K562 (cell line): ENCODE measurements at regions not wholly inside any gene's neighbourhood (a gene's known extent, or its start where the extent isn't known, plus 50 kb on each side); places are given as distances from the start of the nearest gene placed in this dataset.

Experiments
- ARID1B ChIP-seq: fragments of 450-650 bp; IDR thresholded peaks from 2 replicates; pipeline ENCODE4 v1.6.1; 2016; ENCODE audit warnings: antibody characterized with exemption, mild to moderate bottlenecking, inconsistent platforms
- BCL6 ChIP-seq: fragments of 250-450 bp; sonication (Bioruptor Pico); IDR thresholded peaks from 2 replicates; pipeline ENCODE4 v1.4.0; 2020
- CEBPB ChIP-seq: fragments of 450-650 bp; IDR thresholded peaks from 2 replicates; pipeline ENCODE4 v1.6.1; 2016; ENCODE audit warnings: missing genetic modification characterization, missing compliant biosample characterization
- CTBP1 ChIP-seq: fragments of 450-650 bp; IDR thresholded peaks from 2 replicates; pipeline ENCODE4 v1.6.1; 2016; ENCODE audit warnings: borderline replicate concordance
- DNMT1 ChIP-seq: fragments of 450-650 bp; IDR thresholded peaks from 2 replicates; pipeline ENCODE4 v1.6.1; 2016; ENCODE audit warnings: antibody characterized with exemption, mild to moderate bottlenecking
- EP300 ChIP-seq: IDR thresholded peaks from 2 replicates; pipeline ENCODE4 v1.6.1; 2012; ENCODE audit warnings: low read length, improper control_type of control experiment
- EWSR1 ChIP-seq: fragments of 450-650 bp; IDR thresholded peaks from 2 replicates; pipeline ENCODE4 v1.6.1; 2018; ENCODE audit warnings: borderline replicate concordance, mild to moderate bottlenecking, low read depth, moderate library complexity; ENCODE audit not compliant: partially characterized antibody
- HNRNPK ChIP-seq: fragments of 200-400 bp; formaldehyde crosslinking; IDR thresholded peaks from one replicate; pipeline ENCODE4 v1.6.1; 2018; ENCODE audit warnings: mild to moderate bottlenecking, low read depth, low read length; ENCODE audit not compliant: poor library complexity, severe bottlenecking
- MCM5 ChIP-seq: fragments of 450-650 bp; IDR thresholded peaks from 2 replicates; pipeline ENCODE4 v1.6.1; 2016; ENCODE audit warnings: low read depth
- MTA1 ChIP-seq: fragments of 450-650 bp; IDR thresholded peaks from 2 replicates; pipeline ENCODE4 v1.6.1; 2017; ENCODE audit warnings: borderline replicate concordance
- NFE2L1 ChIP-seq: fragments of 450-650 bp; IDR thresholded peaks from 2 replicates; pipeline ENCODE4 v1.6.1; 2016; ENCODE audit warnings: missing genetic modification characterization, low read depth, mild to moderate bottlenecking, missing compliant biosample characterization, moderate library complexity, borderline replicate concordance
- PCBP2 ChIP-seq: fragments of 200-400 bp; formaldehyde crosslinking; IDR thresholded peaks from 2 replicates; pipeline ENCODE4 v1.6.1; 2018; ENCODE audit warnings: low read length, low read depth, mild to moderate bottlenecking, moderate library complexity; ENCODE audit not compliant: poor library complexity, severe bottlenecking
- PRPF4 ChIP-seq: fragments of 200-400 bp; formaldehyde crosslinking; IDR thresholded peaks from one replicate; pipeline ENCODE4 v1.6.1; 2017; ENCODE audit warnings: low read length, low read depth, mild to moderate bottlenecking; ENCODE audit not compliant: insufficient read depth, poor library complexity, severe bottlenecking
- RB1 ChIP-seq: fragments of 450-650 bp; IDR thresholded peaks from 2 replicates; pipeline ENCODE4 v1.6.1; 2017; ENCODE audit warnings: low read depth, mild to moderate bottlenecking
- ZFP1 ChIP-seq: fragments of 450-650 bp; formaldehyde crosslinking; IDR thresholded peaks from 2 replicates; pipeline ENCODE4 v1.4.0; 2020; ENCODE audit warnings: mild to moderate bottlenecking, mixed read lengths
- ZNF311 ChIP-seq: fragments of 250-450 bp; sonication (Bioruptor Pico); IDR thresholded peaks from 2 replicates; pipeline ENCODE4 v1.4.0; 2020; ENCODE audit warnings: mild to moderate bottlenecking, moderate library complexity
- ZNF76 ChIP-seq: fragments of 250-450 bp; sonication (Bioruptor Pico); IDR thresholded peaks from 2 replicates; pipeline ENCODE4 v1.4.0; 2020; ENCODE audit warnings: mild to moderate bottlenecking, moderate library complexity, borderline replicate concordance
- ZNF764 ChIP-seq: fragments of 250-450 bp; sonication (Bioruptor Pico); IDR thresholded peaks from 2 replicates; pipeline ENCODE4 v1.4.0; 2020; ENCODE audit warnings: low read depth, mild to moderate bottlenecking, moderate library complexity
- ZNF79 ChIP-seq: fragments of 250-450 bp; sonication (Bioruptor Pico); IDR thresholded peaks from 2 replicates; pipeline ENCODE4 v1.4.0; 2020; ENCODE audit warnings: low read depth, mild to moderate bottlenecking, moderate library complexity
- TF ChIP-seq, protein P1 (sequence below): sonication (generic); formaldehyde crosslinking; IDR thresholded peaks from 2 replicates; pipeline ENCODE4 v1.8.0; 2022; ENCODE audit warnings: mild to moderate bottlenecking, missing genetic modification reagents, borderline replicate concordance
- TF ChIP-seq, protein P2 (sequence below): fragments of 450-650 bp; formaldehyde crosslinking; IDR thresholded peaks from 2 replicates; pipeline ENCODE4 v1.4.0; 2022; ENCODE audit warnings: missing genetic modification characterization
- TF ChIP-seq, protein P3 (sequence below): IDR thresholded peaks from 2 replicates; pipeline ENCODE4 v1.6.1; 2012; ENCODE audit warnings: low read depth, low read length, improper control_type of control experiment, borderline replicate concordance

DNA sequence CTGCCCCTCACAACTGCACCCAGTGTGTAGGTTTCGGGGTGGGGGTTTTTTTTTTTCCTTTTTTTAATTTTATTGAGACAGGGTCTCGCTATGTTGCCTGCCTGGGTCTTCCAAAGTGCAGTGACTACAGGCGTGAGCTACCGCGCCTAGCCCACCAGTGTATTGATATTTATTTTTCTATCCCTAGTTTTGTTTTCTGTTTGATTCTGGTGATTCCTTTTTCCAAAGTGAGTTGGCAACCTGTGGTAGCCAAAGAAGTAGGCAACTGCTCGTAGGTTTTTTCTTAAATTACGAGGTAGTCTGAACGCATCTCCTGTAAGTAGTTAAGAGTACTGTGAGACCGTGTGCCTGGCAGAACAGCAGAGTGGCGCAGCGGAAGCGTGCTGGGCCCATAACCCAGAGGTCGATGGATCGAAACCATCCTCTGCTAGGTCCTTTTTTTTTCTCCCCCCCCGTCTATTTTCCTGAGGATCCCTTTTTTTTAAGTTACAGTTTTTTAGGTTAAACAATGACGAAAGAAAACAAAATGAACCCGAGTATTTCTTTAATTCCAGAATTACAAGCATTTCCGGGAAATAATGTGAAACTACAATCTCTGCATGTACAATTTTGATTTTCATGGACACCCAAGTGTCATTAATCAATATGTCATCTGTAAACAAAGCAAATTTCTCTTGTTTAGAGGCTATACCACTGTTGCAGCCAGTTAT is 78.7 kb upstream of the BTN3A2 start (continued):
- TF ChIP-seq, protein P1, sequence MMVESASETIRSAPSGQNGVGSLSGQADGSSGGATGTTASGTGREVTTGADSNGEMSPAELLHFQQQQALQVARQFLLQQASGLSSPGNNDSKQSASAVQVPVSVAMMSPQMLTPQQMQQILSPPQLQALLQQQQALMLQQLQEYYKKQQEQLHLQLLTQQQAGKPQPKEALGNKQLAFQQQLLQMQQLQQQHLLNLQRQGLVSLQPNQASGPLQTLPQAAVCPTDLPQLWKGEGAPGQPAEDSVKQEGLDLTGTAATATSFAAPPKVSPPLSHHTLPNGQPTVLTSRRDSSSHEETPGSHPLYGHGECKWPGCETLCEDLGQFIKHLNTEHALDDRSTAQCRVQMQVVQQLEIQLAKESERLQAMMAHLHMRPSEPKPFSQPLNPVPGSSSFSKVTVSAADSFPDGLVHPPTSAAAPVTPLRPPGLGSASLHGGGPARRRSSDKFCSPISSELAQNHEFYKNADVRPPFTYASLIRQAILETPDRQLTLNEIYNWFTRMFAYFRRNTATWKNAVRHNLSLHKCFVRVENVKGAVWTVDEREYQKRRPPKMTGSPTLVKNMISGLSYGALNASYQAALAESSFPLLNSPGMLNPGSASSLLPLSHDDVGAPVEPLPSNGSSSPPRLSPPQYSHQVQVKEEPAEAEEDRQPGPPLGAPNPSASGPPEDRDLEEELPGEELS (CRISPR knock-in tag) = no peak
- TF ChIP-seq, protein P2, sequence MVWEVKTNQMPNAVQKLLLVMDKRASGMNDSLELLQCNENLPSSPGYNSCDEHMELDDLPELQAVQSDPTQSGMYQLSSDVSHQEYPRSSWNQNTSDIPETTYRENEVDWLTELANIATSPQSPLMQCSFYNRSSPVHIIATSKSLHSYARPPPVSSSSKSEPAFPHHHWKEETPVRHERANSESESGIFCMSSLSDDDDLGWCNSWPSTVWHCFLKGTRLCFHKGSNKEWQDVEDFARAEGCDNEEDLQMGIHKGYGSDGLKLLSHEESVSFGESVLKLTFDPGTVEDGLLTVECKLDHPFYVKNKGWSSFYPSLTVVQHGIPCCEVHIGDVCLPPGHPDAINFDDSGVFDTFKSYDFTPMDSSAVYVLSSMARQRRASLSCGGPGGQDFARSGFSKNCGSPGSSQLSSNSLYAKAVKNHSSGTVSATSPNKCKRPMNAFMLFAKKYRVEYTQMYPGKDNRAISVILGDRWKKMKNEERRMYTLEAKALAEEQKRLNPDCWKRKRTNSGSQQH (CRISPR knock-in tag) = peak; percentile 92
- TF ChIP-seq CTBP1 = no peak; the same call in 1 of the 2 replicates
- TF ChIP-seq HNRNPK = peak; percentile 39
- TF ChIP-seq ZNF76 (CRISPR knock-in tag) = no peak
- TF ChIP-seq MCM5 = no peak
- TF ChIP-seq EP300 = peak; percentile 53
- no peak for TF ChIP-seq ZNF79
- no peak for TF ChIP-seq PRPF4
- TF ChIP-seq ZNF311 (CRISPR knock-in tag) = no peak
- no peak for TF ChIP-seq EWSR1
- TF ChIP-seq PCBP2 = no peak
- no peak for TF ChIP-seq DNMT1
- 0 out of 2 replicates have a peak, but pooled peaks have one; percentile 49 for TF ChIP-seq ZFP1 (CRISPR knock-in tag)
- TF ChIP-seq RB1 = 0 out of 2 replicates have a peak, but pooled peaks have one; percentile 56
- TF ChIP-seq CEBPB (tag) = no peak
- no peak for TF ChIP-seq BCL6 (CRISPR knock-in tag)
- TF ChIP-seq ZNF764 (CRISPR knock-in tag) = no peak; the same call in 1 of the 2 replicates
- no peak for TF ChIP-seq ARID1B
- peak; percentile 60; the same call in 1 of the 2 replicates for TF ChIP-seq MTA1
- TF ChIP-seq NFE2L1 (tag) = no peak
- TF ChIP-seq, protein P3, sequence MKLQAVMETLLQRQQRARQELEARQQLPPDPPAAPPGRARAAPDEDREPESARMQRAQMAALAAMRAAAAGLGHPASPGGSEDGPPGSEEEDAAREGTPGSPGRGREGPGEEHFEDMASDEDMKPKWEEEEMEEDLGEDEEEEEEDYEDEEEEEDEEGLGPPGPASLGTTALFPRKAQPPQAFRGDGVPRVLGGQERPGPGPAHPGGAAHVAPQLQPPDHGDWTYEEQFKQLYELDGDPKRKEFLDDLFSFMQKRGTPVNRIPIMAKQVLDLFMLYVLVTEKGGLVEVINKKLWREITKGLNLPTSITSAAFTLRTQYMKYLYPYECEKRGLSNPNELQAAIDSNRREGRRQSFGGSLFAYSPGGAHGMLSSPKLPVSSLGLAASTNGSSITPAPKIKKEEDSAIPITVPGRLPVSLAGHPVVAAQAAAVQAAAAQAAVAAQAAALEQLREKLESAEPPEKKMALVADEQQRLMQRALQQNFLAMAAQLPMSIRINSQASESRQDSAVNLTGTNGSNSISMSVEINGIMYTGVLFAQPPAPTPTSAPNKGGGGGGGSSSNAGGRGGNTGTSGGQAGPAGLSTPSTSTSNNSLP = no peak
